AG10803 (cell line): ENCODE measurements at regions not wholly inside any gene's neighbourhood (a gene's known extent, or its start where the extent isn't known, plus 50 kb on each side); places are given as distances from the start of the nearest gene placed in this dataset.

ENCODE experiments used
- DNase-seq: peaks from one replicate; pipeline ENCODE4 v3.0.0; 2010; ENCODE audit warnings: low read depth
- H3K4me3 ChIP-seq: 2 replicates; pipeline ENCODE4 v1.5.1; 2011; ENCODE audit warnings: mild to moderate bottlenecking, low read length, control low read depth
- TF ChIP-seq, protein P1 (sequence below): conservative IDR thresholded peaks from 2 replicates; pipeline ENCODE4 v1.5.1; 2011; ENCODE audit warnings: mild to moderate bottlenecking, low read length, control low read depth, inconsistent platforms

DNA sequence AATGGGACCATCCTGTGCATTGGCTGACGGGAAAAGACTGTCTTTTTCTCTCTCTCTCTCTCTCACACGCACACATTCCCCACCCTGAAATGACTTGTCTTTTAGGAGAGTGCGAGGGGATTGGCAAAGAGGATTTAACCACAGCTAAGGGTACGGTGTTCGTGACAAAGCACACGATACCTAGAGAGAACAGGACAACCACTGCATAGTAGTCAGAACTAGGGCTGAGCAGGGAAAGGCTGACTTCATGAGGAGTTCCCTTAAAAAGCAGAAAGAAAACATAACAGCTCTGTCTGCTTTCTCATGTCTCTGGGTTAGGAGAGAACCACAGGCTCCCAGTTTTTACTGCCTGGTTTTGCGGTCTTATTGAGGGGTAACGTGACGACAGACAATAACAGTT is 742.8 kb upstream of the SOX9 start:
- no peak overlapping the region for H3K4me3 ChIP-seq
- TF ChIP-seq, protein P1, sequence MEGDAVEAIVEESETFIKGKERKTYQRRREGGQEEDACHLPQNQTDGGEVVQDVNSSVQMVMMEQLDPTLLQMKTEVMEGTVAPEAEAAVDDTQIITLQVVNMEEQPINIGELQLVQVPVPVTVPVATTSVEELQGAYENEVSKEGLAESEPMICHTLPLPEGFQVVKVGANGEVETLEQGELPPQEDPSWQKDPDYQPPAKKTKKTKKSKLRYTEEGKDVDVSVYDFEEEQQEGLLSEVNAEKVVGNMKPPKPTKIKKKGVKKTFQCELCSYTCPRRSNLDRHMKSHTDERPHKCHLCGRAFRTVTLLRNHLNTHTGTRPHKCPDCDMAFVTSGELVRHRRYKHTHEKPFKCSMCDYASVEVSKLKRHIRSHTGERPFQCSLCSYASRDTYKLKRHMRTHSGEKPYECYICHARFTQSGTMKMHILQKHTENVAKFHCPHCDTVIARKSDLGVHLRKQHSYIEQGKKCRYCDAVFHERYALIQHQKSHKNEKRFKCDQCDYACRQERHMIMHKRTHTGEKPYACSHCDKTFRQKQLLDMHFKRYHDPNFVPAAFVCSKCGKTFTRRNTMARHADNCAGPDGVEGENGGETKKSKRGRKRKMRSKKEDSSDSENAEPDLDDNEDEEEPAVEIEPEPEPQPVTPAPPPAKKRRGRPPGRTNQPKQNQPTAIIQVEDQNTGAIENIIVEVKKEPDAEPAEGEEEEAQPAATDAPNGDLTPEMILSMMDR = no peak
- DNase-seq = peak; percentile 11

DNA sequence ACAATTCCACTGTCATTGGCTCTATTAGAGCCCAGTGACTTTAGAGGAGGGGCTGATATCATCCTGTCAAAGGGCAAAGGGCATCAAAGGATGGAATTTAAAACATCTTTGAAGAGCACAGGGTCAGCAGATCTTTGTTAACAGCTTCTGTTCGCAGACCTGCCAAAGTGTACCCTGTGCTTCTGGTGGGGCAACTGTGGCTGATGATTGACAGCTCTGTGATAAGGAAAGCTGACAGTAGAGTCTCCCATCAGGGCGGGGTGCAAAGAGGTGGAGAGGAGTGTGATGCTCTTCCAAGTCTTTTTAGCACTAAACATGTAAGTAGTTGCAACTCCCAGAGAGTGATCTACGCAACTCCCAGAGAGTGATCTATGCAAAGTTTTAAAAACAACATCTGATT is 742.1 kb upstream of the SOX9 start:
- no peak for DNase-seq
- TF ChIP-seq, protein P1 = no peak
- no peak overlapping the region for H3K4me3 ChIP-seq

DNA sequence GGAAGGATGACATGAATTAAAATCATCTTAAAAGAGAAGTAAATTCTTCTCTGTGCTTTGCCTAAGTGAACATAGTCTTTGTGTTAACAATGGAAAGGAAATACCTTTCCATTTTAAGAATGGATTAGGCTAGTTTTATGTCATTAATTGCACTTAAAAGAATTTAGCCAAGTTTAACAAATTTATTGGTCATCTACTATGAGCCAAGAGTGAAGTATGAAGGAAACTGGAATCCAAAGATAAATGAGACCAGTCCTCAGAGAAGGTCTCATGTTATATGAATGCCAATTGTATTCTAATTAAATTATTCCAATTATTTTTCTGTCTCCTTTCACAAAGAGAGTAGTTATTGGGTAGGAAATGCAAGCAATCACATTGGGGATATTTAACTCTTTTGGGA is 741.3 kb upstream of the SOX9 start:
- DNase-seq = no peak
- no peak overlapping the region for H3K4me3 ChIP-seq
- TF ChIP-seq, protein P1 = no peak

DNA sequence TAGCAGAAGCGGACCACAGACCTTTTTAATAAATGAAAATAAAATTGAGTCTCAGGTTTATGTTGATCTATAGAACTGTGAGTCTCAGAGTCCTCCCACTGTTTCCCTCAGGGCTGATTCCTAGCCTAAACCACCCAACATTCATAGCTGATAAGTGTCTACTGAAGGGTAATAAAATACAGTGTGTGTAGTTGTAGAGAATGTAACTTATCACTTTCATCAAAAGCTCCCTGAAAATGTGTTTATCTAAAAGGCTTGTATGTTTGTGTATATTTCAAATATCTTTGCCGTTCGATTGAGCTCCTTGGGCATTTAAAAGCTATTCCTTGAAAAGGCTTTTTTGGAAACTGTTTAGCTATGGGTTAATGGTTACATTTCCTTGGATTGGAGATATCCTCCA is 740.3 kb upstream of the SOX9 start:
- H3K4me3 ChIP-seq = no peak overlapping the region
- DNase-seq = no peak
- TF ChIP-seq, protein P1 = no peak

DNA sequence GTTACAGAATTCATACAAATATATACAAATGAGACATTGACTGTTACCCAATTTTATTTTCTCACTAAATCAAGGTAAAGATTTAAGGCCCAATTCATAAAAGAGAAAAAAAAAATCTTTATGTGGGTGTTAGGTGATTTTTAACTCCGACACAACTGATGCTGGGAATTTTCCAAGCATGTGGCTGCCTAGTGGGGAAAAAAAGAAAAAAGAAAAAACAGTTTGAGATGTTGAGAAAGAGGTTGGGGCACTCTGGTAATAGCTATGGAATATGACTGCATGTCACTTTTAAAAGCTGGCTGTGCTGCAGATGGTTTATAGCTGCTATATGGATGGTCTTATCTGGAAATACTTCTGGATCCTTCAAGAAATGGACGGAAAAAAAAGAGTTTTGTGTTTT is 739.9 kb upstream of the SOX9 start:
- TF ChIP-seq, protein P1 = no peak
- H3K4me3 ChIP-seq = no peak overlapping the region
- peak; percentile 19 for DNase-seq

DNA sequence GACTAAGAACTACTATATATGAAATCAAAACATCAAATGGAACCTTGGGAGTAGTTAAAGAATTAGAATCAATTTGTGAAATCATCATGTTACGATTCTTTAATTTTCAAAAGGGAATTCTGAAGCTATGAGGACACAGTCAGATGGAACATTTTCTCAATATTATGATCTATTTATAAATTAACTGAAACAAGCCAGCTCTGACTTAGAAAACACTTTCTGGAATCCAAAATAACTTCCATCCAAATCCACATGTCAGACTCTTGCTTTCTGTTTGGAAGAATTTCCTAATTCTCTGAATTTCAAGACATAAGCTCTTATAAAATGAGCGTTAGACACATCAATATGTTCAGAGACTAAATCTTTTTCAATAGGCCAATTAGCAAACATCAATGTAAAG is 737.7 kb upstream of the SOX9 start:
- peak; percentile 64 for DNase-seq
- TF ChIP-seq, protein P1 = no peak
- H3K4me3 ChIP-seq = no peak overlapping the region

DNA sequence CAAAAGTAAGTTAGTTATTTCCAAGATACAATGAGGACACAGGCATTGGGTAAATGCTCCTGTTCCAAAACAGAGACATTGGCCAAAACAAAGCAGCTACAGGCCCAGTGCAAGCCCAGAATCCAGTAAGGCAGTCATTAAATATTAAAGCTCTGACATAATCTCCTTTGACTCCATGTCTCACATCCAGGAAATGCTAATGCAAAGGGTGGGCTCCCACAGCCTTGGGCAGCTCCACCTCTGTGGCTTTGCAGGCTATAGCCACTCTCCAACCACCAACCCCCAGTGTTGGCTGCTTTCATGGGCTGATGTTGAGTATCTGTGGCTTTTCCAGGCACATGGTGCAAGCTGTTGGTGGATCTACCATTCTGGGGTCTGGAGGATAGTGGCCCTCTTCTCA is 733.4 kb upstream of the SOX9 start:
- TF ChIP-seq, protein P1 = no peak
- H3K4me3 ChIP-seq = no peak overlapping the region
- DNase-seq = no peak
